BLaER1 treated with 17β-estradiol and CSF1 and Interleukin-3, amounts not matched to agents 10 nM and 100 nM (cell line): ENCODE measurements at regions not wholly inside any gene's neighbourhood (a gene's known extent, or its start where the extent isn't known, plus 50 kb on each side); places are given as distances from the start of the nearest gene placed in this dataset.
"Not testable (repeated sequence)": the region's sequence is repeated elsewhere in the genome, so short reads cannot be mapped to it uniquely, and the experiment has no call there.

Experiments used
- H3K27ac ChIP-seq, 11 experiments: shearing (Covaris generic); formaldehyde crosslinking; 2 replicates each; pipeline ENCODE4 v1.8.1; 2022
- H3K27me3 ChIP-seq, 11 experiments: shearing (Covaris generic); formaldehyde crosslinking; 2 replicates each; pipeline ENCODE4 v1.8.1; 2022
- H3K36me3 ChIP-seq, 11 experiments: shearing (Covaris generic); formaldehyde crosslinking; 2 replicates each; pipeline ENCODE4 v1.8.1; 2022
- H3K4me1 ChIP-seq, 10 experiments: shearing (Covaris generic); formaldehyde crosslinking; 2 replicates each; pipeline ENCODE4 v1.8.1; 2022
- H3K4me2 ChIP-seq, 11 experiments: shearing (Covaris generic); formaldehyde crosslinking; 2 replicates each; pipeline ENCODE4 v1.8.1; 2022
- H3K4me3 ChIP-seq, 10 experiments: shearing (Covaris generic); formaldehyde crosslinking; 2 replicates each; pipeline ENCODE4 v1.8.1; 2022
- H3K9ac ChIP-seq, 11 experiments: shearing (Covaris generic); formaldehyde crosslinking; 2 replicates each; pipeline ENCODE4 v1.8.1; 2022
- H3K9me3 ChIP-seq, 11 experiments: shearing (Covaris generic); formaldehyde crosslinking; replicated peaks in 1 of 11; 2 replicates each; pipeline ENCODE4 v1.8.1; 2022
- H4K20me1 ChIP-seq, 11 experiments: shearing (Covaris generic); formaldehyde crosslinking; 2 replicates each; pipeline ENCODE4 v1.8.1; 2022
- Cebpa-rat ChIP-seq, 11 experiments: shearing (Covaris generic); IDR thresholded peaks; 2 replicates each; pipeline ENCODE4 v1.8.1; 2022

- Histone ChIP-seq H3K27me3 (no peaks in the 10 kb centered on the region), H3K4me1 (peaks cover 0 to 14% (median 0%) of the 10 kb centered on the region in 10 experiments; a peak in 4 of 20 replicates), H3K4me3 (no peak overlapping the region), H3K27ac (no peak overlapping the region), H3K9ac (no peak overlapping the region), H4K20me1 (no peaks in the 10 kb centered on the region), H3K4me2 (no peak overlapping the region), H3K9me3 (peaks cover 0 to 7% (median 0%) of the 10 kb centered on the region in 11 experiments; a peak in 4 of 22 replicates), H3K36me3 (no peaks in the 10 kb centered on the region)
- TF ChIP-seq Cebpa-rat (IDR thresholded peaks at IDR 0.05) = no peak
Observed at GRCh38 chr2:180695586-180696401, 284.6 kb upstream of the UBE2E3 start.

- H3K4me2 ChIP-seq = no peak overlapping the region
- H3K4me3 ChIP-seq = no peak overlapping the region
- H3K27me3 ChIP-seq = no peaks in the 10 kb centered on the region
- H3K4me1 ChIP-seq = peaks cover 0 to 14% (median 0%) of the 10 kb centered on the region in 10 experiments; a peak in 4 of 20 replicates
- H3K9ac ChIP-seq = no peak overlapping the region
- H3K36me3 ChIP-seq = no peaks in the 10 kb centered on the region
- TF ChIP-seq Cebpa-rat (IDR thresholded peaks at IDR 0.05) = no peak
- no peak overlapping the region for H3K27ac ChIP-seq
- H4K20me1 ChIP-seq = no peaks in the 10 kb centered on the region
- peaks cover 0 to 7% (median 0%) of the 10 kb centered on the region in 11 experiments; a peak in 4 of 22 replicates for H3K9me3 ChIP-seq
Observed at GRCh38 chr2:180694445-180695421, 285.7 kb upstream of the UBE2E3 start.

DNA sequence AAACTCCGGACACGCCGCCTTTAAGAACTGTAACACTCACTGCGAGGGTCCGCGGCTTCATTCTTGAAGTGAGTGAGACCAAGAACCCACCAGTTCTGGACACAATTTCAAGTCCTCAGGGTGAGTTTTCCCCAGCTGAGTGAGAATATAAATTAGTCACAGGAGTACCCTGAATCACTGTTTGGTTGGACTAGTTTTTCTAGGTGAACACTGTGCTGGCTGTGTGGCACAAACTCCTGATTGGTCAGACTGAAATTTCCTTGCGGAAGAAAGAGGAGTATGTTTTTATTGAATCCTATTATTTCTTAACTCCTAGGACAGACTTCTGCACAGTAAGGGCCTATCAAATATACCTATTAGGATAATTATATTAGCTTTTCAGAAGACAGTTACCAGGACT is 288.1 kb upstream of the UBE2E3 start:
- Histone ChIP-seq H3K27ac (no peak overlapping the region), H3K9ac (no peak overlapping the region), H3K9me3 (peaks cover 0 to 7% (median 0%) of the 10 kb centered on the region in 11 experiments; a peak in 4 of 22 replicates), H4K20me1 (no peaks in the 10 kb centered on the region), H3K27me3 (no peaks in the 10 kb centered on the region), H3K4me2 (no peak overlapping the region), H3K4me3 (no peak overlapping the region), H3K36me3 (no peaks in the 10 kb centered on the region), H3K4me1 (no peaks in the 10 kb centered on the region)
- TF ChIP-seq Cebpa-rat (IDR thresholded peaks at IDR 0.05) = no peak

- H4K20me1 ChIP-seq, H3K27me3 ChIP-seq, H3K4me3 ChIP-seq, H3K36me3 ChIP-seq, H3K9ac ChIP-seq, H3K9me3 ChIP-seq, H3K27ac ChIP-seq, H3K4me2 ChIP-seq, H3K4me1 ChIP-seq: not testable (repeated sequence)
Observed at GRCh38 chr2:180691855-180692223, 288.6 kb upstream of the UBE2E3 start.

GRCh38 chr2:180691186-180691854 is 289.1 kb upstream of the UBE2E3 start:
- not testable (repeated sequence) for H3K9ac ChIP-seq, H3K4me3 ChIP-seq, H4K20me1 ChIP-seq, H3K4me2 ChIP-seq, H3K4me1 ChIP-seq, H3K9me3 ChIP-seq, H3K27me3 ChIP-seq, H3K36me3 ChIP-seq, H3K27ac ChIP-seq

- no peak for TF ChIP-seq Cebpa-rat (IDR thresholded peaks at IDR 0.05)
- Histone ChIP-seq H3K4me3 (no peak overlapping the region), H3K9ac (no peak overlapping the region), H3K4me1 (no peaks in the 10 kb centered on the region), H4K20me1 (no peaks in the 10 kb centered on the region), H3K4me2 (no peak overlapping the region), H3K9me3 (peaks cover 0 to 7% (median 0%) of the 10 kb centered on the region in 11 experiments; a peak in 4 of 22 replicates), H3K36me3 (no peaks in the 10 kb centered on the region), H3K27ac (no peak overlapping the region), H3K27me3 (no peaks in the 10 kb centered on the region)
Observed at GRCh38 chr2:180690611-180691010, 289.8 kb upstream of the UBE2E3 start.

DNA sequence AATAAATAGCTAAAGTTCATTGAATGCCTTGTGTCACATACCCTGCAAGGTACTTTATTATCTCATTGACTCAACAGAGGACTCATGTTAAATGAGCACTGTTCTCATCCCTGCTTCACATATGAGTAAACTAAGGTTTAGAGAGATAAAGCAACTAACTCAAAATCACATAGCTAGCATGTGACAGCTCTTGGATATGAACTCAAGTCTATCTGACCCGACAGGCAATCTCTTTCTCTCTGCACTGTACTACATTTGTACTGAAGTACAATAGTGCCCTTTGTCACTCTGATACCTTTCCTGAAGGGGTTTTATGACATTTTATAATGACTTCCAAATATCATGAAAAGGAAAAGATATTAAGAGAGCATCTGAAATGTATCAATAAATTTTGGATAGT is 297.5 kb upstream of the UBE2E3 start:
- no peak for TF ChIP-seq Cebpa-rat (IDR thresholded peaks at IDR 0.05)
- H4K20me1 ChIP-seq = no peaks in the 10 kb centered on the region
- no peak overlapping the region for H3K9ac ChIP-seq
- H3K4me2 ChIP-seq = no peak overlapping the region
- H3K4me1 ChIP-seq = no peaks in the 10 kb centered on the region
- H3K27me3 ChIP-seq = no peaks in the 10 kb centered on the region
- H3K36me3 ChIP-seq = no peaks in the 10 kb centered on the region
- H3K27ac ChIP-seq = no peak overlapping the region
- no peak overlapping the region for H3K4me3 ChIP-seq
- no peaks in the 10 kb centered on the region for H3K9me3 ChIP-seq

- Histone ChIP-seq H3K4me3 (no peak overlapping the region), H3K36me3 (no peaks in the 10 kb centered on the region), H3K4me1 (no peaks in the 10 kb centered on the region), H3K27me3 (no peaks in the 10 kb centered on the region), H3K27ac (no peak overlapping the region), H3K4me2 (no peak overlapping the region), H4K20me1 (no peaks in the 10 kb centered on the region), H3K9me3 (no peaks in the 10 kb centered on the region), H3K9ac (no peak overlapping the region)
- TF ChIP-seq Cebpa-rat (IDR thresholded peaks at IDR 0.05) = no peak
Observed at GRCh38 chr2:180679693-180680092, 300.7 kb upstream of the UBE2E3 start.

GRCh38 chr2:180678625-180678972 is 301.8 kb upstream of the UBE2E3 start:
- no peaks in the 10 kb centered on the region for H3K36me3 ChIP-seq
- H3K27me3 ChIP-seq = no peaks in the 10 kb centered on the region
- no peaks in the 10 kb centered on the region for H3K9me3 ChIP-seq
- H4K20me1 ChIP-seq = no peaks in the 10 kb centered on the region
- no peaks in the 10 kb centered on the region for H3K4me1 ChIP-seq
- H3K27ac ChIP-seq = no peak overlapping the region
- H3K9ac ChIP-seq = no peak overlapping the region
- no peak overlapping the region for H3K4me2 ChIP-seq
- H3K4me3 ChIP-seq = no peak overlapping the region
- no peak for TF ChIP-seq Cebpa-rat (IDR thresholded peaks at IDR 0.05)
